GM10266 (cell line): ENCODE measurements at regions not wholly inside any gene's neighbourhood (a gene's known extent, or its start where the extent isn't known, plus 50 kb on each side); places are given as distances from the start of the nearest gene placed in this dataset.

Source experiments
- DNase-seq: peaks from one replicate; pipeline ENCODE4 v3.0.0; 2012; ENCODE audit errors: extremely low spot score
- TF ChIP-seq, protein P1 (sequence below): IDR thresholded peaks from 2 replicates; pipeline ENCODE4 v1.5.1; 2012; ENCODE audit warnings: mild to moderate bottlenecking, low read depth; ENCODE audit not compliant: control insufficient read depth, insufficient read depth; ENCODE audit errors: missing control alignments

DNA sequence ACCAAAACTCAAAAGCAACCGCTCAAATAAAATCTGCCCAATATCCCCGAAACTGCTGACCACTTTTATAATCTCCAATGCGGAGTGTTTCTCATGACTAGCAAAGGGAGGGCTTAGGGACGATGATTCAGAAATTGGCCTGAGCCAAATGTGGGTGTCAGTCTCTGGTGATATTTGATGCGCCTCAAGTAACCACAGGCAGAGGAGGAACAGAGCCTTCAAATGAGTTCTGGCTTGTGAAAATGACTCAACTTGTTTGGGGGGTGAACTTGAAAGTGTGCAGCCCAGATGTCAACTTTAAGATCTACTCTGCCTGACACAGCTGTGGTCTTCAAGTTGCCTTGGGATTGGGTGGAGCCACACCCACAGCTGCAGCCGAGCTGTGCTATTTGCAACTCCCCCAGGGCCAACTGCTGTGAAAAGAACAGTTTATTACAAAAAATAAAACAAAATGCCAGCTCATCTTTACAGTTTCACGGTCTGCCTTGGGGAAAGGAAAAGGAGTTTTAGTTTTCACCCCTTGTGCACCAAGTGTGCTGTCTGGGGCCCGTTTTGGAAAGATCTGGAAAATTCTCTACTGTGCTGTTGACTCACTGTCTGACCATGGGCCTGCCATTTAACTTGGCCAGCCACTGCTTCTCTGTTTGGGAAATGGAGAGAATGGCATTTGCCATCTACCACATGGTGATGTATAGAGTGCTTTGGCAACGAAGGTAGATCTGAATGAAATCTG lies 222.1 kb downstream of the MTX2 start:
- TF ChIP-seq, protein P1, sequence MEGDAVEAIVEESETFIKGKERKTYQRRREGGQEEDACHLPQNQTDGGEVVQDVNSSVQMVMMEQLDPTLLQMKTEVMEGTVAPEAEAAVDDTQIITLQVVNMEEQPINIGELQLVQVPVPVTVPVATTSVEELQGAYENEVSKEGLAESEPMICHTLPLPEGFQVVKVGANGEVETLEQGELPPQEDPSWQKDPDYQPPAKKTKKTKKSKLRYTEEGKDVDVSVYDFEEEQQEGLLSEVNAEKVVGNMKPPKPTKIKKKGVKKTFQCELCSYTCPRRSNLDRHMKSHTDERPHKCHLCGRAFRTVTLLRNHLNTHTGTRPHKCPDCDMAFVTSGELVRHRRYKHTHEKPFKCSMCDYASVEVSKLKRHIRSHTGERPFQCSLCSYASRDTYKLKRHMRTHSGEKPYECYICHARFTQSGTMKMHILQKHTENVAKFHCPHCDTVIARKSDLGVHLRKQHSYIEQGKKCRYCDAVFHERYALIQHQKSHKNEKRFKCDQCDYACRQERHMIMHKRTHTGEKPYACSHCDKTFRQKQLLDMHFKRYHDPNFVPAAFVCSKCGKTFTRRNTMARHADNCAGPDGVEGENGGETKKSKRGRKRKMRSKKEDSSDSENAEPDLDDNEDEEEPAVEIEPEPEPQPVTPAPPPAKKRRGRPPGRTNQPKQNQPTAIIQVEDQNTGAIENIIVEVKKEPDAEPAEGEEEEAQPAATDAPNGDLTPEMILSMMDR, result no peak
- DNase-seq, result peak; percentile 86

DNA sequence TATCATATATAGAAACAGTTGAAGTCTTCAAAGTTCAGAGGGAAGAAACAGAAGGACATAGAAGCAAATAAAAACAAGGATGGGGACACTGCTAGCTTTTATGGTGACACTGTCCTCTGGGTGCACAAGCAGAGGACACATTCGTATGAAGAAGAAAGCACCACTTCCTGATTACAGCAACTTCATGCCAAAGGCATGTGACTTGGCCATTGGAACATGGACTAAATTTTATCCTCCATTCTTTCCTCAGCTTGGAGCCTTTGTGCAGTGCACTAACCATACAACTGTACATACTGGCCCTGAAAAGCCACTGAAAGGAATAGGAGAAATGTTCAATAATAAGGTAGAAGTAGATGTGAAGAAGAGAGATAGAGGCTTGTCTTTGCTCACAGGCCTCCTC lies 223.3 kb downstream of the MTX2 start:
- no peak for DNase-seq
- TF ChIP-seq, protein P1, result no peak

DNA sequence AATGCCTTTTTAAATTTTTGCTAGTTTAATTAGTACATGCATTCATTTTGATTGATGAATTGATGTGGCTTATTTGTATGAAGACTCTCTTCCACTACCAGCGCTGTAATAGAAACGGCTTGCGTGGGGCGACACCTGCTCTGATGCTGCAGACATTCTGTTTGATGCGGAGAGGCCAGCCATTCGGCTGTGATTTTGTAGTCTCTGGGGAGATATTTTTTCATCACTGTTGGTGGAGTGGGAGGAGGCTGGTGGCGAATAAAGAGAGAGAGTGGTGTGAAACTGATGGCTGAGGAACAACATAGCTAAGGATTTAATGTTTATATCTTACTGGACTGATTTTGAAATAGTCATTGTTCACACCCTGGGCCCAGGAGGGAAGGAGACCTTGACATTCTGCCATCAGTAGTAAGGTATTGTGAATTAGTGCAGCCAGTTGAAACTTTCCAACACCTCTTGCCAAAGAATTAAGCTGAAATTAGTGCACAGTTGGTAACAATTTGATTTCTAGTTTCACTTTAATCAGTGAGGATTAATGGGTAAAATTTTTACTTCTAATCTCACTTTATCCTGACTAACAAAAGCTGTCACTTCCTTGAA lies 224.1 kb downstream of the MTX2 start:
- TF ChIP-seq, protein P1, result no peak

DNA sequence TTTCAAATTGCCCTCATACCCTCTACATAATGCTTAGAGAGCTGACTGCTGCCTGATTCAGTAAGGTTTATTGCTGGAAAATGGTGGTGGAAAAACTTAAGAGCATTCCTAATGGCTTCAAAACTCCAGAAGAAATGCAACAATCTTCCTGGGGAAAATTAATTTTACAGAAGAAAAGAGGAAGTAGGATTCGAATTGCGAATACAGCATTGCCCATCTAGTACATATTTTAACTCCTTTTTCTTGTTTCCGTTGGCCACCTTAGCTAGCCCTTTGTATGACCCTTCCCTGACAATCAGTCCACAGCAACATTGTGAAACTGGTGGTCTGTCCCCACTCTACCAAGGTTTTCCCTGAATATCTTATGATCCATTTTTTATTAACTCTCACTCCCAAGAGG lies 224.7 kb downstream of the MTX2 start:
- TF ChIP-seq, protein P1, result no peak
- DNase-seq, result no peak

More for the DNA sequence above, 224.1 kb downstream of the MTX2 start:
- peak; percentile 39 for DNase-seq

DNA sequence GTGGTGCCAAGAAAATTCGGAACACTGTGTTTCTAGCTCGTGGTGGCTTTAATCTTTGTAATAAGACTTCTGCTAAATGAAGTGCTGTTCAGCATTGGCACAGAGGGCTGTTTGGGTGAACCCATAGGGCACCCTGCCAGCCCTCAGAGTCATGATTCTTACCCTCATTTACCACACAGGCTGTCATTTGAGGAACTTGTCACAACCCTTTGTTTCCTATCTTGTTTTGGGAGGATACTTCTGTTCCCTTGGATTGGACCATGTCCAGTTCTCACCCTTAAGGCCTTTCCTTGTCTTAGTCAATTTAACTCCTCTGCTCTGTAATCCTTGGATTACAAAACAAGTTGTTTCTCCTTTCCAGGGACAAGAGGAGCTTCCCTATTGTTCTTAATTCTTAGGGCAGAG lies 225.7 kb downstream of the MTX2 start:
- TF ChIP-seq, protein P1, result no peak
- DNase-seq, result no peak

DNA sequence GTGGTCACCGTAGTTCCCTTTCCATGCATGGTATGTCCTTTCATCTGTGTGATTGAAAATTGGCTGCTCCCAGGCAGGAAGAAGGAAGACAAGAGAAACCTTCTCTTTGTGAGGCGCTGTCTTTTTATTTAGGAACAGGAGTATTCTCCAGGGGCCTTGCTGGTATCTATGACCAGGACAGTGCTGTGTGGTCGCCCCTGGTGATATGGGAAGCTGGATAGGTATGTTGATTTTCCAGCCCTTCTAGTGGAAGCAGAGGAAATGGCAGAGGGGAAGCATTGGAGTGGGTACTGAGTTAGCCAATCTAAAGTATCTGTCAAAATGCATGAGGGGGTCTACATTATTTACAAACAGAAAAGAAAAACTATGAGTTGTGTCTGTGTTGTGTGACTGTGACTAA lies 226.6 kb downstream of the MTX2 start:
- TF ChIP-seq, protein P1, result no peak
- no peak for DNase-seq

DNA sequence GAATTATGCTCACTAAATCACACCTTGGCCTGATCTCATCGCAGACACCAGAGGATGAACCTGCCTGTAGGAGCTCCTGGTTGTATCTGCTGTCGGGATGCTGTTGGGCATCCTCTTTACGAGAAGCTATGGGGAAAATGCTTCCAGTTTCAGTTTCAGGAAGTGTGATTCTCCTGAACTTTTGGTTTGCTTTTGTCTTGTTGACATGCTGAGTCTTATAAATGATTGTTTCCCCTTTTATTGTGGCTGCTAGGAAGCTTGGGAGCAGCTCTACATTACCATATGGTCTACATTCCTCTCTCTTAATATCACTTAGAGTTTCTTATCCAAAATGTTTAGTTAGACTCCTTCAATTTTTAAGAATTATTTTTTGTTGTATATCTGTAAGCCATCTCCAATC lies 227.5 kb downstream of the MTX2 start:
- TF ChIP-seq, protein P1, result no peak
- no peak for DNase-seq
